ENCODE measurements at regions not wholly inside any gene's neighbourhood (a gene's known extent, or its start where the extent isn't known, plus 50 kb on each side); places are given as distances from the start of the nearest gene placed in this dataset.

DNA sequence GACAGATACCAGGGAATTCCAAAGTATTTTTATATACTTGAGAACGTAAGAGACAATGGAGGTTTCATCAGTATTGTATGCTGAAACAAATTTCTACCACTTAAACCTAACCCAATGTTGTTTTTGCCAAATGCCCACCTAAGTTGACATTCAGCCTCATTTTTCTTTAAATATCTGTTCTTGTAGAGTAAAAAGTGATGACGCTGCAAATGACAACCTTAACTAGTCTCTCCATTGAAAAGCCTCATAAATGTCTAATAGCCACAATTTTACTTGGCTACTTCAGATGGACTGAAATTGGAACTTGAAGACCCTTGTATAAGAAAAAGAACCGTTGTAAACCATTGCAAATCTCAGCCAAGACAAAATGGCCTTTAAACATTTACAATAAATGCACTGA, 176.9 kb downstream of the CRPPA start:
- TF ChIP-seq, protein P1, sequence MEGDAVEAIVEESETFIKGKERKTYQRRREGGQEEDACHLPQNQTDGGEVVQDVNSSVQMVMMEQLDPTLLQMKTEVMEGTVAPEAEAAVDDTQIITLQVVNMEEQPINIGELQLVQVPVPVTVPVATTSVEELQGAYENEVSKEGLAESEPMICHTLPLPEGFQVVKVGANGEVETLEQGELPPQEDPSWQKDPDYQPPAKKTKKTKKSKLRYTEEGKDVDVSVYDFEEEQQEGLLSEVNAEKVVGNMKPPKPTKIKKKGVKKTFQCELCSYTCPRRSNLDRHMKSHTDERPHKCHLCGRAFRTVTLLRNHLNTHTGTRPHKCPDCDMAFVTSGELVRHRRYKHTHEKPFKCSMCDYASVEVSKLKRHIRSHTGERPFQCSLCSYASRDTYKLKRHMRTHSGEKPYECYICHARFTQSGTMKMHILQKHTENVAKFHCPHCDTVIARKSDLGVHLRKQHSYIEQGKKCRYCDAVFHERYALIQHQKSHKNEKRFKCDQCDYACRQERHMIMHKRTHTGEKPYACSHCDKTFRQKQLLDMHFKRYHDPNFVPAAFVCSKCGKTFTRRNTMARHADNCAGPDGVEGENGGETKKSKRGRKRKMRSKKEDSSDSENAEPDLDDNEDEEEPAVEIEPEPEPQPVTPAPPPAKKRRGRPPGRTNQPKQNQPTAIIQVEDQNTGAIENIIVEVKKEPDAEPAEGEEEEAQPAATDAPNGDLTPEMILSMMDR (IDR thresholded peaks at IDR 0.05; ENCODE audit: insufficient read depth, low read depth, low read length): no peak
- no peak for TF ChIP-seq EZH2 (IDR thresholded peaks at IDR 0.05; ENCODE audit: insufficient read depth, low read length)

Measured in astrocyte (in vitro differentiated cells and primary cell).